SK-N-MC (cell line): ENCODE measurements at regions not wholly inside any gene's neighbourhood (a gene's known extent, or its start where the extent isn't known, plus 50 kb on each side); places are given as distances from the start of the nearest gene placed in this dataset.

Source experiments
- EZH2 ChIP-seq: fragments of 200-600 bp; sonication (generic); IDR thresholded peaks from one replicate; pipeline ENCODE4 v1.6.1; 2017; ENCODE audit warnings: antibody characterized with exemption
- FOXP2 ChIP-seq: optimal IDR thresholded peaks from 2 replicates; pipeline ENCODE3; 2011; ENCODE audit warnings: mild to moderate bottlenecking, moderate library complexity; ENCODE audit not compliant: insufficient read depth; ENCODE audit errors: extremely low read length, control extremely low read depth
- POLR2AphosphoS5 ChIP-seq: IDR thresholded peaks from 2 replicates; pipeline ENCODE4 v1.6.1; 2012; ENCODE audit warnings: mild to moderate bottlenecking, low read depth, low read length, borderline replicate concordance

- TF ChIP-seq EZH2 (no peak), POLR2AphosphoS5 (no peak), FOXP2 (no peak)
These were observed 99.0 kb downstream of the HS1BP3 start for GRCh38 chr2:20551945-20552328.
